ENCODE measurements at regions not wholly inside any gene's neighbourhood (a gene's known extent, or its start where the extent isn't known, plus 50 kb on each side); places are given as distances from the start of the nearest gene placed in this dataset.

GRCh38 chr3:67937498-67938118, 283.2 kb upstream of the SUCLG2 start:
- TF ChIP-seq POLR2A (IDR thresholded peaks at IDR 0.05) (no peak), CTCF (IDR thresholded peaks at IDR 0.05) (no peak)
